ENCODE measurements at regions not wholly inside any gene's neighbourhood (a gene's known extent, or its start where the extent isn't known, plus 50 kb on each side); places are given as distances from the start of the nearest gene placed in this dataset.

DNA sequence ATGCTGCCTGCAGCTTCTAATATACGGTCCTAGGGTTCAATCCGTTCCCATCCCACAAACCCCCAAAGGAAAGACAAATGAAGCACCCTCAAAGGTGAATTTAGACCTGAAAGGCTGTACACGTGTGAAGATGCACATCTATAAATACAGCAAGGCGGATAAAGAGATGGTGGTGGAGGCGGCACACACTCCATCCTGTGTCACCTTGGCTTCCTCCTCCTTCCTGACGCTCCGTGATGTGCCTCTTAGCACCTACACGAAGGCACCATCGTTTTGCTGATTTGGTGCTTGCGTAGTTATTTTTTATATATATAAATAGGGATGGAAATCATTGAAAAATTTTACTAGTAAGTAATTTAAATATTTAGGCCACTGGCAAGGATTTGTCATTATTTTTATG, 359.4 kb downstream of the NPHP4 start:
- TF ChIP-seq, protein P1, sequence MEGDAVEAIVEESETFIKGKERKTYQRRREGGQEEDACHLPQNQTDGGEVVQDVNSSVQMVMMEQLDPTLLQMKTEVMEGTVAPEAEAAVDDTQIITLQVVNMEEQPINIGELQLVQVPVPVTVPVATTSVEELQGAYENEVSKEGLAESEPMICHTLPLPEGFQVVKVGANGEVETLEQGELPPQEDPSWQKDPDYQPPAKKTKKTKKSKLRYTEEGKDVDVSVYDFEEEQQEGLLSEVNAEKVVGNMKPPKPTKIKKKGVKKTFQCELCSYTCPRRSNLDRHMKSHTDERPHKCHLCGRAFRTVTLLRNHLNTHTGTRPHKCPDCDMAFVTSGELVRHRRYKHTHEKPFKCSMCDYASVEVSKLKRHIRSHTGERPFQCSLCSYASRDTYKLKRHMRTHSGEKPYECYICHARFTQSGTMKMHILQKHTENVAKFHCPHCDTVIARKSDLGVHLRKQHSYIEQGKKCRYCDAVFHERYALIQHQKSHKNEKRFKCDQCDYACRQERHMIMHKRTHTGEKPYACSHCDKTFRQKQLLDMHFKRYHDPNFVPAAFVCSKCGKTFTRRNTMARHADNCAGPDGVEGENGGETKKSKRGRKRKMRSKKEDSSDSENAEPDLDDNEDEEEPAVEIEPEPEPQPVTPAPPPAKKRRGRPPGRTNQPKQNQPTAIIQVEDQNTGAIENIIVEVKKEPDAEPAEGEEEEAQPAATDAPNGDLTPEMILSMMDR (IDR thresholded peaks at IDR 0.05): no peak
- TF ChIP-seq, protein P2, sequence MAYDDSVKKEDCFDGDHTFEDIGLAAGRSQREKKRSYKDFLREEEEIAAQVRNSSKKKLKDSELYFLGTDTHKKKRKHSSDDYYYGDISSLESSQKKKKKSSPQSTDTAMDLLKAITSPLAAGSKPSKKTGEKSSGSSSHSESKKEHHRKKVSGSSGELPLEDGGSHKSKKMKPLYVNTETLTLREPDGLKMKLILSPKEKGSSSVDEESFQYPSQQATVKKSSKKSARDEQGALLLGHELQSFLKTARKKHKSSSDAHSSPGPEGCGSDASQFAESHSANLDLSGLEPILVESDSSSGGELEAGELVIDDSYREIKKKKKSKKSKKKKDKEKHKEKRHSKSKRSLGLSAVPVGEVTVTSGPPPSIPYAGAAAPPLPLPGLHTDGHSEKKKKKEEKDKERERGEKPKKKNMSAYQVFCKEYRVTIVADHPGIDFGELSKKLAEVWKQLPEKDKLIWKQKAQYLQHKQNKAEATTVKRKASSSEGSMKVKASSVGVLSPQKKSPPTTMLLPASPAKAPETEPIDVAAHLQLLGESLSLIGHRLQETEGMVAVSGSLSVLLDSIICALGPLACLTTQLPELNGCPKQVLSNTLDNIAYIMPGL (CRISPR knock-in tag; IDR thresholded peaks at IDR 0.05): no peak
- TF ChIP-seq, protein P3, sequence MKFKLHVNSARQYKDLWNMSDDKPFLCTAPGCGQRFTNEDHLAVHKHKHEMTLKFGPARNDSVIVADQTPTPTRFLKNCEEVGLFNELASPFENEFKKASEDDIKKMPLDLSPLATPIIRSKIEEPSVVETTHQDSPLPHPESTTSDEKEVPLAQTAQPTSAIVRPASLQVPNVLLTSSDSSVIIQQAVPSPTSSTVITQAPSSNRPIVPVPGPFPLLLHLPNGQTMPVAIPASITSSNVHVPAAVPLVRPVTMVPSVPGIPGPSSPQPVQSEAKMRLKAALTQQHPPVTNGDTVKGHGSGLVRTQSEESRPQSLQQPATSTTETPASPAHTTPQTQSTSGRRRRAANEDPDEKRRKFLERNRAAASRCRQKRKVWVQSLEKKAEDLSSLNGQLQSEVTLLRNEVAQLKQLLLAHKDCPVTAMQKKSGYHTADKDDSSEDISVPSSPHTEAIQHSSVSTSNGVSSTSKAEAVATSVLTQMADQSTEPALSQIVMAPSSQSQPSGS (CRISPR knock-in tag; IDR thresholded peaks at IDR 0.05; ENCODE audit: borderline replicate concordance, low read depth): no peak
- TF ChIP-seq NR2C2 (CRISPR knock-in tag; IDR thresholded peaks at IDR 0.05): no peak
- TF ChIP-seq, protein P4, sequence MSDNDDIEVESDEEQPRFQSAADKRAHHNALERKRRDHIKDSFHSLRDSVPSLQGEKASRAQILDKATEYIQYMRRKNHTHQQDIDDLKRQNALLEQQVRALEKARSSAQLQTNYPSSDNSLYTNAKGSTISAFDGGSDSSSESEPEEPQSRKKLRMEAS (CRISPR knock-in tag; IDR thresholded peaks at IDR 0.05): no peak
- no peak for TF ChIP-seq JUN (CRISPR knock-in tag; IDR thresholded peaks at IDR 0.05)
- TF ChIP-seq, protein P5, sequence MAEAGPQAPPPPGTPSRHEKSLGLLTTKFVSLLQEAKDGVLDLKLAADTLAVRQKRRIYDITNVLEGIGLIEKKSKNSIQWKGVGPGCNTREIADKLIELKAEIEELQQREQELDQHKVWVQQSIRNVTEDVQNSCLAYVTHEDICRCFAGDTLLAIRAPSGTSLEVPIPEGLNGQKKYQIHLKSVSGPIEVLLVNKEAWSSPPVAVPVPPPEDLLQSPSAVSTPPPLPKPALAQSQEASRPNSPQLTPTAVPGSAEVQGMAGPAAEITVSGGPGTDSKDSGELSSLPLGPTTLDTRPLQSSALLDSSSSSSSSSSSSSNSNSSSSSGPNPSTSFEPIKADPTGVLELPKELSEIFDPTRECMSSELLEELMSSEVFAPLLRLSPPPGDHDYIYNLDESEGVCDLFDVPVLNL (CRISPR knock-in tag; IDR thresholded peaks at IDR 0.05; ENCODE audit: borderline replicate concordance, low read depth): no peak
- no peak for TF ChIP-seq NR3C1 (CRISPR knock-in tag; conservative IDR thresholded peaks at IDR 0.05; ENCODE audit: low read depth)

All from WTC11 (cell line).